HFF-Myc (cell line): ENCODE measurements at regions not wholly inside any gene's neighbourhood (a gene's known extent, or its start where the extent isn't known, plus 50 kb on each side); places are given as distances from the start of the nearest gene placed in this dataset.
A peak's percentile ranks its signal among the peaks of the same experiment; 100 is the strongest.
"Not testable (repeated sequence)": the region's sequence is repeated elsewhere in the genome, so short reads cannot be mapped to it uniquely, and the experiment has no call there.

Source experiments
- DNase-seq: peaks from one replicate; pipeline ENCODE4 v3.0.0-alpha.2; 2011; ENCODE audit warnings: low read depth; ENCODE audit errors: extremely low read depth
- H3K4me3 ChIP-seq: replicated peaks from 2 replicates; pipeline ENCODE4 v1.5.1; 2011; ENCODE audit warnings: low read depth, mild to moderate bottlenecking, control low read depth, low read length
- CTCF ChIP-seq: IDR thresholded peaks from 2 replicates; pipeline ENCODE4 v1.5.1; 2012; ENCODE audit warnings: mild to moderate bottlenecking, low read depth, low read length, control low read depth; ENCODE audit errors: missing control alignments

- no peak for TF ChIP-seq CTCF
- no peak overlapping the region for H3K4me3 ChIP-seq
- no peak for DNase-seq
Observed at GRCh38 chr6:144919560-144919959, 634.4 kb downstream of the UTRN start.

GRCh38 chr6:144920391-144920961 is 635.3 kb downstream of the UTRN start:
- TF ChIP-seq CTCF: no peak
- no peak for DNase-seq
- H3K4me3 ChIP-seq: no peak overlapping the region

- DNase-seq: no peak
- no peak overlapping the region for H3K4me3 ChIP-seq
- TF ChIP-seq CTCF: no peak
Observed at GRCh38 chr6:144921206-144921975, 636.3 kb downstream of the UTRN start.

- peak; percentile 56 for DNase-seq
- H3K4me3 ChIP-seq: no peak overlapping the region
- no peak for TF ChIP-seq CTCF
Observed at GRCh38 chr6:144922120-144922722, 637.1 kb downstream of the UTRN start.

GRCh38 chr6:144922771-144923490 is 637.8 kb downstream of the UTRN start:
- not testable (repeated sequence) for DNase-seq, H3K4me3 ChIP-seq

GRCh38 chr6:144923491-144923787 is 638.3 kb downstream of the UTRN start:
- DNase-seq, H3K4me3 ChIP-seq: not testable (repeated sequence)

GRCh38 chr6:144928847-144929246 is 643.7 kb downstream of the UTRN start:
- no peak overlapping the region for H3K4me3 ChIP-seq
- DNase-seq: no peak
- TF ChIP-seq CTCF: no peak
